GM21526 (cell line): ENCODE measurements at regions not wholly inside any gene's neighbourhood (a gene's known extent, or its start where the extent isn't known, plus 50 kb on each side); places are given as distances from the start of the nearest gene placed in this dataset.
A peak's percentile ranks its signal among the peaks of the same experiment; 100 is the strongest.

ENCODE experiments used
- ATAC-seq: cut with Tn5 transposase; IDR thresholded peaks from one replicate; pipeline ENCODE4 v1.9.1; 2021; ENCODE audit warnings: moderate library complexity; ENCODE audit not compliant: unreplicated experiment, low FRiP score

DNA sequence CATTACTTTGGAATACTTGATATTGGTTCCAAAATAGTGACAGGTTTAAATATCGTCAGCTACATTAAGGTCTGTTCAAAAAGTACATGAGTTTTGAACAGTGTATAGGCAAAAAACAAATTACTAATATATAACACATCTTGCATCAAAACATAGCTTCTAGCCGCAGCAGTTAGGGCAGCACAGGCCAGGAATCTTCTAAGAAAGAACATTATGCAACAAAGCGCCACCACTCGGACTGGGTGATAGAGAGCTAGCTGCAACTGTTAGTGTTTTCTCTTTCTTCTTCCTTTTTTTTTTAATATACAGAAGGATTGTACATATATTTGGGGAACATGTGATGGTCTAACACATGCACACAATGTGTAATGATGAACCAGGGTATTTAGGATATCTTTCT, 504.5 kb downstream of the NR2F1-AS1 start:
- ATAC-seq = no peak

DNA sequence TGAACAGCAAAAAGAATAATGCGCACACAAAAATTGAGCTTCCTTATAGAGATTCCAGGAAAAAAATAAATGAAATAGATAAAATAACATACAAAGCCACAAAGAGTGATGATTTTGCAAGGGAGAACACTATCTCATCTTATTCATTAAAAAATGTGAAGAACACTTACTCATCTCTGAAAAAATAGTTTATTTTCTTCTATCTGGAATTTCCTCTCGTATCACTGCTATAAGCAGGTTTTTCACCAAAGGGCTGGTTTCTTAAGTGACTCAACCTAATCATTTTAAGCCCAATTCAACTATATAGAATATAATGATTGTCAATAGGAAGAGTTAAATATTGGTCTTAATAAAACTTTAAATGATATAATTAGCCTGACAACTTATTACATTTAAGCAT, 504.9 kb downstream of the NR2F1-AS1 start:
- ATAC-seq = no peak

DNA sequence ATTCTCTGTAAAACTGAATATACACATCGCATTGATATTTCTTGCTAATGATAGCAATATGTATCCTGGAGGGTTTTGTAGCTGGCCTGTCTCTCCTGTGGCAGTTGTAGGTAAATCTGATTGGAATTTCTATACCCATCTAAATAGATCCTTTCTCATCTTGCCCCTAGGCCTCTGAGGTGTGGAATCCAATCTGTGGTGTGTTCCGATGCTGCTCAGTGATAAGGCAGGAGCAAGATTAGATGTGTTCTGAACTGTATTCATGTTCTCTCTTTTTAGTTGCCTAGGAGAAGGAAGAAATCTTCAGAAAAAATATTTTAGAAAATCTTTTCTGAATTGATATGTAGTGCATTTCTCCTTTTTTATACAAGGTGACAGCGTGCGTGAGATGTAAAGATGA, 507.5 kb downstream of the NR2F1-AS1 start:
- ATAC-seq = no peak

DNA sequence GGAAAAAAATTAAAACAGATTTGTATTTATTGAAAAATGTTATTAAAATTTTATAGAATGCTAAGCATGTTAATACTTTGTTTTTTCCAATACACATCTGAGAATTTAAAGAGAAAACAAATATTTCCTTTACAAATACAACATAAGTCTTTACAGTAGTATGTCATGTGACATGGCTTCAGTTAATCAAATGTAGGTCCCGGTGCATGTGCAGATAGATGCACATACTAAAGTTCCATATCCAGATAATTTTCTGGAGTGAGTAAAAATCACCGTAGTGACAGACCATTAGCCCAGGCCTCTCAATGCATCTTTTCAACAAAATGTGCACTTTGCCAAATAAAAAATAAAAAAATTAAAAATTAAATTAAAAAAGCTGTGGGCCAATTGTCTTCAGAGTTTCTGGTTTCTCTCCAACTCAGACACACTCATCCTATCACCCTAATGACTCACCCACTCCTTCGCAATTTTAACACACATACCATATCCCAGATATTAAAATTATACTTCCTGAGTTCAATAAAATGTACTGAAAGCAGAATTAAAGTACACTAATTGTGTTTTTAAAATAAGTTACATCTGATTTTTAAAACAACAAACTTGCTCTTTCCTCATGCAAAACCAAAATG, 508.1 kb downstream of the NR2F1-AS1 start:
- ATAC-seq = no peak

DNA sequence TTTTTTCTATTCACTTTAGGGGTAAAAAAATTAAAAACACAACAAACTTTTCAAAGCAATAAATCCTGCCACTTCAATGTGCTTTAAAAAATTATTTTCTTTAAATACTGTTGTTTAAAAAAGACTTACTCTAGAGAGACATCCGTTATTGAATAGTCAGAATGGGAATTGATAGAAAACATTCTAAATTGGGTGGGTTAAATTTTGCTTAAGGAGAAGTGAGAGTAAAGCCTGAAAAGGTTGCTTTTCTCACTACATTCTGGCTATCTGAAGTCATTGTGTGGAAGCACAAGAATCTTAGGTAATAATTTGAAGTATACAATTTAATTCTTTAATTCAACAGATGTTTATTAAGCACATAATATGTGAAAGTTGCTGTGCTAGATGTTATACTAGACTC, 509.3 kb downstream of the NR2F1-AS1 start:
- ATAC-seq = peak; percentile 62

DNA sequence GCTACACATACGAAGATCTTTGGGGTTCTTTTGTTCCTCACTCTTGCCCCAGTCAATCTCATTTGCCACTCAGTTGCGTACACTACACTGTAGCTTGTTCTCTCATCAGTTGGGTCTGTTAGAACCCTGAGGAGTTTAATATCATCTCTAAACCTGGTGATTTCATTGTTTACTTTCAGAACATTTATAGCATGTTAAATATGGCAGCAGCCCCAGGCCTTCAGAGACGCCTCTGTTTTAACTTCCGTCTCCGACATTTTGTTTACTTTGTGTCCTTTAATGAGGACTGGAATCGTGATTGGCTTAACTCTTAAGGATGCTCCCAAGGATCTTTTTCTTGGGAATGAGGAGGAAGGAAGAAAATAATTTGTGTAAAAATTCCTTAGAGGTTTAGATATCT, 510.1 kb downstream of the NR2F1-AS1 start:
- no peak for ATAC-seq

DNA sequence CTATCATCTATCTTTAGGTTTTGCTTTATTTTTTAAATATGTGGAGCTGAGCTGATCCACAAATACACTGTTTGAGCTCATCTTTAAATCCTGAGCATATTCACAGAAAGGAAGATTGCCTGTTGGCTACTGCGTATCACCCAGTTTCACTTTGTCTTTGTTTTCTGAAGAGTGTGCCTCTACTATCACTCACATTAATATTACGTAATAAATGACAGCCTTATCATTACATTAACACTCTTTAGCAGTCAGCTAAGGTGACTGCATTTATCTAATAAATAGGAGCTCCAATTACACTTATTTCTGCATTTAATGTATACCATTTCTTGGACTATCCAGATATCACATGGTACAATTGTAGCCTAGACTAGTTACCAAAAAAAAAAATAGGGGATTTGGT, 511.7 kb downstream of the NR2F1-AS1 start:
- ATAC-seq = no peak

DNA sequence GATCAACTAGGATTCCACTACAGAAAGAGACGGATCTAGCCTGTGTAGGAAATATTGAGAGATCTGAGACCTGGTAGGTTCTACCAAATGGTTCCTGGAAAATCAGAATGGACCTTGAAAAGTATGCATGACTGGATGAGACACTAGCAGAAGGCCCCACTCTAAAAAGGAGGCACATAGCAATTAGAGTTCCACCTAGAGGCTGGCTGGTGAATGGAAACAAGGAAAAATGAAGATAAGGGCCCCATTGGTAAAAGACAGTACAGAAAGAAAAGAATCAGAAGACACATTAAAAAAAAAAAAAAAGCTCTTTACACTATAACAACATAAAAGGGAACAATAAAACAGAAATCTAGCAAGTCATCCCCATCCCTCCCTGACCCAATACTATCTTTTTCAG, 518.5 kb downstream of the NR2F1-AS1 start:
- ATAC-seq = no peak

DNA sequence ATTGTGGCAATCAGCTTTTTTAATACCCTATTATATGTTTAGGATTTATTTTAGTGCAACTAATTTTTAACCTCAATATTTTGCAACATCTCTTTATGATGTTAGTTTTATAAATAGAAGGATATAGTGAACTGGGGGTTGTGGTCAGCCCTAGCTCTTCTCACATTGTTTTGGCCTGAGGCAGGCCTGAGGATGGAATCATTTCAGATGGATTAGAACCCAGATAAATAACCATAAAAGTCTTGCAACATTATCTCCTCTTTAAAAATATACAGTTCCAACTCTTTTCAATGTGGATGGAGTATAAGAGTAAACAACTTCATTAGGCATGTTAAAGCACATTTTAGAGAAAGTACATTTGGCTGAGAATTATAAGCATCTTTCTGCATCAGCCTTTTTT, 522.7 kb downstream of the NR2F1-AS1 start:
- no peak for ATAC-seq

DNA sequence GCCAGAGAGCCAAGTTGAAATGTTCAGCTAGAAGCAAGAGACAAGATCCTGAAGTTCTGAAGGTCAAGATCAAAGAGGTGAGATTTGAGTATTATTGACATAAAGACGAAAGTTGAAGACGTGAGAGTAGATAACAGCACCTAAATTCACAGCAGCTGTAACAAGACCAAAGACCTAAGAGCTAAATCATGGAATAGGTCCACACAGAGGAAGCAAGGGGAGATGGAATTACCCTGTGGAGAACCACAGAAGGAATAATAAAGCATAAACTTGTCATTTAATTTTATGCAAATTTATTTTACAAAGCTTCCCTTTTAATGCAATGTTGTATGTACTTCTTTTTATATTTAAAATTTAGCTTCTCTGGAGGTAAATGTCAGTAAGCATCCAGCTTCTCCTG, 523.7 kb downstream of the NR2F1-AS1 start:
- no peak for ATAC-seq

DNA sequence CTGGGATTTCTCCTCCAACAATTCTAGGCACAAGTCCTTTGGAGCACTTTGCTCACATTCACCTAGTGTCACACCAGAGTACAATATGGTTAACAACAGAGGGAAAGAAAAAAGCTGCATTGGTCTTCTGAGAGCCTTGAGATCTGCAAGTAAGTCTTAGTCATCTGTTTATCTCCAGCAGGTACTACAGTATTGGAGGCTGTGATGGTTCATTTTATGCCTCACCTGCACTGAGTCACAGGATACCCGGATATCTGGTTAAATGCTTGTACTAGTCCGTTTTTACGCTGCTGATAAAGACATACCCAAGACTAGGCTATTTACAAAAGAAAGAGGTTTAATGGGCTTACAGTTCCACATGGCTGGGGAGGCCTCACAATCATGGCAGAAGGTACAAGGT, 525.0 kb downstream of the NR2F1-AS1 start:
- no peak for ATAC-seq

DNA sequence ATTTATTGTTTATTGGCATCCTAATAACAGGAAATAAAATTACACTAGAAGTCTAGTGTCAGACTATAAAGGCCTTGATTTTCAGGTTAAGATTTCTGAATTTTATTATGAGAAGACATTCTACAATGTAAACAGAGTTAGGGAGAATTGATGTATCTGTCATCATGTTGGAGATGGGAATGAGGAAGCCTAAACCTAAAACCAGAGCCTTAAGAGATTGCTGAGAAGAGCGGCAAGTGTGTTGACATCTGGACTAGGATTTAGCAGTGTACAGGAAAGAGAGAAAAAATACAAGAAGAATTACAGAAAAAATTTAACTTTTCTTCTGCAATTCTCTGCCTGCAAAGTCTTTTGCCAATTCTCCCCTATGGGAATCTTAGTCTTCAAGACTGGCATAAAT, 525.5 kb downstream of the NR2F1-AS1 start:
- ATAC-seq = no peak

DNA sequence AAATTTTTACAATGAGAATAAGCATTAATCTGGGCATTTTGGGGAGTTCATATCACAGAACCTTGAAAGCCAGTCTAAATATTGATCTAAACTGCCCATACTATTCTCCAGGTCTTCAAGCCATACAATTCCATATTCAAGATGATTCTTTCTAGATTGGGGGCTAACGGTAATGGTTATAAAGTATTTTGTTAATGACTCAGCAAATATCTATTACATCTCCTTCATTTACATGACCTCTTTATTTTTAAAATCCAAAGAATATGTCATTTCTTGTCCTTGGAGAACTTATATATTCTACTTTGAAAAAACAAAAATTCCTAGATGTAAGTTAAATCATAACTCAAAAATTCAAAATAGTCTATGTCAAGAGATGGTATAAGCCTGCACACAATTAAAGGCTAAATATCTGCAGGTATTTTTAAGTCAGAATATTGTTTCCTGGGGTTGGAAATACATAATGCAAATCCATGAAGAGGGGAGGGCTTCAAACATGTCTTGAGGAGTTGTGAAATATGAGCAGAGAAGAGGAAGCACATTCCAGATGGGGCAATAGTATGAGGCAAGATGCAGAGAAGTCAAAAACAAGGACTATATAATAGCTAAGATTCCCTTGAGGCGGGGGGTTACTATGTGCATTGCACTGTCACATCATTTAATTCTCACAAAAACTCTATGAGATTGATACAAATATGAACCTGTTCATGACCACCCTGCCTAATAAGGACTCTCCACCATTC, 526.4 kb downstream of the NR2F1-AS1 start:
- no peak for ATAC-seq

DNA sequence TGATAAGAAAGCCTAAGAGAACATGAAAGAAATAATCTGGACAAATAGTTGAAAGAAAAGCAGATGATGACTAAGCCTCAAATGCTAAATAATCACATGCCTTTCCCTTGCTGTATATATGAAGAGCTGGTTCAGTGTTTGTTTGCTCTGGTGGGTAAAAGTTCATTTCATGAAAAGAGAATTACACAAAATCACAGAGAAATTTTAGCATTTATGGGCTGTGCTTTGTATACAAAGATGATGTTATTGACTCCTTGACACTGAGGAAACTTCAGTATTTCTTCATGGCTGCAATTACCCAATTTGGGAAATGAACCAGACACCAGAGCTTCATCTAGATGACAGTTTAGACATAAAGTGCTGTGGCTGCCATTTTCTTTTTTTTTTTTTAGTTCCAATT, 527.2 kb downstream of the NR2F1-AS1 start:
- no peak for ATAC-seq

DNA sequence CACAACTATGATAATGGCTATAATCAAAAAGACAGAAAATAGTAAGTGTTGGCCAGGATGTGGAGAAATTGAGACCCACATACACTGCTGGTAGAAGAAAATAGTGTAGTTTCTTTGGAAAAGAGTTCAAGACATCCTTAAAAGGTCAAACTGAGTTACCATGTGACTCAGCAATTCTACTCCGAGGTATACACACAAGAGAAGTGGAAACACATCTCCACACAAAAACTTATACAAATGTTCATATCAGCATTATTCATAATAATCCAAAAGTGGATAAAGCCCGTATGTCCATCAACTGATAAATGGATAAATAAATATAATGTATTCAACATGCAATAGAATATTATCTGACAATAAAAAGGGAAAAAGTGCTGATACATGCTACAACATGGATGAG, 532.2 kb downstream of the NR2F1-AS1 start:
- ATAC-seq = no peak

DNA sequence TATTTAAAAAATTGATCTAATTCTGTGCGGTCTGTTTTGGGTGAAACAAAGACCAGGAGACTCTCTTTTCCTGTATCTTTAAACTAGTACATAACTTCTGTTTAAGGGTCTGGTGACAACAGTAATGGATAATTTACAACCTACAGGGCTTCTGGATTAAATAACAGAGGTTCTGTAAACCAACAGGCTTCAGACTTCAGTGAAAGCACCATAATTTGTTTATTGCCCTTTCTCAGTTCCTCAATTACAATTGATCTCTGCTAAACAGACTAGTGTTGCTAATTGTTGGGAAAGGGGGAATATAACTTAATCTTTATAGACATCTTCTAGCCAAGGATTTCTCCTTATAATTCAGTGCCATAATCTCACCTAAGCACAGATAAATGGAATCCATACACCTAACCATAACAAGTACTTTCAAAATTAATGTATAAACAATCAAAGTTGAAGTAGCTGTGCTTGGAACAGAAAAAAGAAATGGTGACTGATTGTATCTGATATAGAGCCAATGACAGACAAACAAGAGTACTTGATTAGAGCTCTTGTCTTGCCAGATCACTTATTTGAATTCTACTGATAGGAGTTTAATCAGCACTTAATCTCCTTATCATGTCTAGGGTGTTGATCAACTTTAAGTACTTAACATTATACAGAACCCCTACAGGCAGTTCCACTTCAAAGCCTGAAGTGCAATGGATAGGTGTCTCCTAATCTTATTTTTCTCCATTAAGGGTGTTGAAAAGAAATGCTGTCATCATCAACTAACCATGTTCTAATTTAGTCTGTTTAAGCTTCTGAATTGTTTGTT, 536.0 kb downstream of the NR2F1-AS1 start:
- ATAC-seq = no peak

DNA sequence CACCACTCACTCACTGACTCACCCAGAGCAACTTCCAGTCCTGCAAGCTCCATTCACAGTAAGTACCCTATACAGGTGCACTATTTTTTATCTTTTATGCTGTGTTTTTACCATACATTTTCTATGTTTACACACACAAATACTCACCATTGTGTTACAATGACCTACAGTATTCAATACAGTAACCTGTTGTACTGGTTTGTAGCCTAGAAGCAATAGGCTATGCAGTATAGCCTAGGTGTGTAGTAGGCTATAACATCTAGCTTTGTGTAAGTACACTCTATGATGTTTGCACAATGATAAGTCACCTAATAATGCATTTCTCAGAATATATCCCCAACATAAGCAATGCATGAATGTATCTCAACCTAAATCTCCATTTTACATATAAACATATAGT, 541.1 kb downstream of the NR2F1-AS1 start:
- ATAC-seq = no peak

DNA sequence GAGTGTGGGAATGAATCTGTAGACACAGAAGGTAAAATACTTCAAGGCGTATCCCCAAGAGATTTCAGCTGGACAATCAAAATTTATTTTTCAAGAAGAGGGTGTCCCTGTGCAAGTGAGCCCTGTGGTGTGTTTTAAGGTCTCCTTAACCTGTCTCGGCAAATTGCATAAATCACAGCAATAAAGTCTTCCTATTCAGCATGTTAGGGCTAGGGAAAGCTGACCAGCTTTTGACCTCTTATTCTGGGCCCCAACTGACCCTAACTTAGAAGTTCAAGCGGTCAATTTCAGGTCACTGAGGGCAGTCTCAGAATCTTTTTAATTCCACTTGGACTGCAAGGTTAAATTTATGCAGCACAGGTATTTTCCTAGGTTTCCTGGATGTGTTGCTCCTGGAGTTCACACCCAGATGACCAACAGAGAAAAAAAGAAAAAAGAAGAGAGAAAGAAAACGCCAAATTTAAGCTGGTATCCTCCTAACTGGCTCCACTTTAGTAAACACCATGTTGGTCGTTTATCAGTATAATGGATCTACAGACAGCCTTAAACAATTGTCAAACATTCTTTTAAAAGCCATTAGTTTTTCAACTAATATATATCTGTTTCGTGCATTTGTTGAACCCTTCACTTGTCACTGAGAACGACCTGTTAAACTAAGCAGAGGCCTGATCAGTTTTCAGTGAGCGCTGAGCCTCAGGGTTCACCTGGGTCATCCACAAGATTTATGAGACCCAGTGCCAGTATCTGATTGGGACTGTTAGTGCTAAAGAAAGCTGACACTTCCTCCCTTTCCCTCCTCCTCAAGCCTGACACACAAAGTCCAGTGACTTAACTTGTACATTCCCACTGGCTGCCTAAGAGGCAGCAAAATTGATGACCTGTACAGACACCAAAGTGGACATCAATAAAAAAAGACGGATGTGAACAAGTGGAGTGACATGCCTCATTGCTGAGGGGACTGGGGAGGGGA, 546.1 kb downstream of the NR2F1-AS1 start:
- no peak for ATAC-seq

DNA sequence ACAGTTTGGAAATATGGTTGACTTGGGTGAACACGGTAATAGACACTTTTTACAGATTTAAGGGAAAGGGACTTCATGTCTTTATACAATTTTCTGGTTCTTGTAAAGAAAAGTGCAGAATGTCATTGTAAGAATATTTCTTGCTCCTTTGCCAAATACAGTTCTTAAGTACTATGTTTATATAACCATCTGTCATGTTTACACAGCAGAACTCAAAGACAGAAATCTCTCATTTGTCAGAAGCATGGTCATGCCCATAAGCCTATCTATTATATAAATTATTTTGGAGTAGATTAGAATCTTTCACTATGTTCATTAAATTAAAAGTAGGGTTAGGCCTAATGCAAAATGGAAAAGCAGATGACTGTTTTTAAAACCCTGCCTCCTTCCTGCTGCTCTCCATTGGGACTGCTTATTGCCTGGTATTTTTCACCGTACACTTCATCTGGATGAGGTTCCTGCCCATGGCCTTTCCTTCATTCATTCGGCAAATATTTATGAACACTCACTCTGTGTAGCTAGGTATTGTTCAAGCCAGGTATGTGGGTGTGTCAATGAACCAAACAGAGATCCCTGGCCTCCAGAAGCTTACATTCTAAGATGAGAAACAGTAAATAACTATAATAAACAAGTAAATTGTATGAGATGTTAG, 558.1 kb downstream of the NR2F1-AS1 start:
- no peak for ATAC-seq

DNA sequence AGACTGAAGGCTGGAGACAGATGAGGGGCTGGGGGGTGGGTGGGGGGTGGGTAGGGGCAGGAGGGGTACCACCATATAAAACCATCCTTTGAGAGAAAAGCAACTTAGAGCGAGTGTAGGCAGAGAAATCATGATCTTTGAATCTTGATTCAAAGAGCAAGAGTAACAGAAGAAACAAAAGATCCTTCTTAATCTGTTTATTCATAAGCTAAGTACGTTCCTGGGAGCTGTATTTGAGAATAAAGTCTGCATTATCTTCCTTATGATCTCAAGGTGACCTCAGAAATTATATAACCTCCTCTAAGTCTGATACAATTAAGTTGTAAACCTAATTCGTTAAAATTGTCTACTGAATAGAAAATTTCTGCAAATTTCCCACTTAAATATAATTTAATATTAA, 558.8 kb downstream of the NR2F1-AS1 start:
- ATAC-seq = no peak
